Colonic mucosa (tissue), 4 donors: ENCODE measurements at regions not wholly inside any gene's neighbourhood (a gene's known extent, or its start where the extent isn't known, plus 50 kb on each side); places are given as distances from the start of the nearest gene placed in this dataset.
A peak's percentile ranks its signal among the peaks of the same experiment; 100 is the strongest.

Experiments
- DNase-seq: peaks from one replicate; pipeline ENCODE4 v3.0.0-alpha.2; 2020
- H3K27ac ChIP-seq: fragments of 200-600 bp; one replicate; pipeline ENCODE4 v1.8.0; 2021
- H3K27me3 ChIP-seq: fragments of 200-600 bp; one replicate; pipeline ENCODE4 v1.8.0; 2021
- H3K36me3 ChIP-seq: fragments of 200-600 bp; one replicate; pipeline ENCODE4 v1.8.0; 2021
- H3K4me1 ChIP-seq: fragments of 200-600 bp; one replicate; pipeline ENCODE4 v1.8.0; 2021; ENCODE audit warnings: mild to moderate bottlenecking
- H3K4me3 ChIP-seq: fragments of 200-600 bp; one replicate; pipeline ENCODE4 v1.8.0; 2021
- H3K9ac ChIP-seq, 2 donors: one replicate each; pipeline ENCODE4 v1.7.0; 2013; ENCODE audit warnings: control low read depth in 2 of 2, low read depth in 2 of 2, low read length in 2 of 2
- H3K9me3 ChIP-seq: fragments of 200-600 bp; one replicate; pipeline ENCODE4 v1.8.0; 2021
- intact Hi-C: fragments of 100-400 bp; cut with DNase I; formaldehyde crosslinking; loops from one replicate; pipeline ENCODE4 v1.14.1; 2022
- TF ChIP-seq, protein P1 (sequence below): fragments of 200-600 bp; IDR thresholded peaks from one replicate; pipeline ENCODE4 v1.8.0; 2022; ENCODE audit warnings: antibody characterized with exemption, mild to moderate bottlenecking
- donor health status: healthy.
- donor health status: DM: no; HTN: no; CAD: no.
- donor health status: DM: no; HTN: no; CAD: no.

DNA sequence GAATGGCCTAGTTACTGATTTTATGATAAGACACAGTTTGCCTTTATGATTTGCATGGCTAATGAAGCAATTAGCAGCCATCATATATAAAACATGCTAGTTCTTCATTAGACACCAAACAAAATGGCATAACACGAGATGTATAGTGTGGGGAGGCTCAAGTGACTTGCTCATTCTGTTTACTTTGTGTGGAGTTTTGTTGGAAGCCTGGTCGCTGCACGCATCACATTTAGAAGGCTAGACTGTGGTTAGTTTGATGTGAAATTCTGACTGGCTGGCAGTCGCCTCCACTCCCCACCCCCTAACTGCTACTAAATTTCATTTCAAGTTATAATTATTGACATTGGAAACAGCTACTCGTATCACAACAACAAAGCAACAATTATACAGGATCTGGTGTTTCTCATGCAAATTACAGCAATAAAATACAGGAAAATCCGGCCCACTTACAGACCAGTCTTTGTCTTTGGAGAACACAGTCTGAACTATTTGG is 356.1 kb downstream of the LMO4 start:
- Histone ChIP-seq H3K27me3 (no peaks in the 10 kb centered on the region), H3K4me3 (peak overlapping the region; percentile 28), H3K36me3 (no peaks in the 10 kb centered on the region), H3K9ac (peak overlapping the region; percentile 58 to 74), H3K27ac (peak overlapping the region; percentile 19), H3K9me3 (no peaks in the 10 kb centered on the region), H3K4me1 (peaks cover 11% of the 10 kb centered on the region)
- no peak for DNase-seq
- TF ChIP-seq, protein P1, sequence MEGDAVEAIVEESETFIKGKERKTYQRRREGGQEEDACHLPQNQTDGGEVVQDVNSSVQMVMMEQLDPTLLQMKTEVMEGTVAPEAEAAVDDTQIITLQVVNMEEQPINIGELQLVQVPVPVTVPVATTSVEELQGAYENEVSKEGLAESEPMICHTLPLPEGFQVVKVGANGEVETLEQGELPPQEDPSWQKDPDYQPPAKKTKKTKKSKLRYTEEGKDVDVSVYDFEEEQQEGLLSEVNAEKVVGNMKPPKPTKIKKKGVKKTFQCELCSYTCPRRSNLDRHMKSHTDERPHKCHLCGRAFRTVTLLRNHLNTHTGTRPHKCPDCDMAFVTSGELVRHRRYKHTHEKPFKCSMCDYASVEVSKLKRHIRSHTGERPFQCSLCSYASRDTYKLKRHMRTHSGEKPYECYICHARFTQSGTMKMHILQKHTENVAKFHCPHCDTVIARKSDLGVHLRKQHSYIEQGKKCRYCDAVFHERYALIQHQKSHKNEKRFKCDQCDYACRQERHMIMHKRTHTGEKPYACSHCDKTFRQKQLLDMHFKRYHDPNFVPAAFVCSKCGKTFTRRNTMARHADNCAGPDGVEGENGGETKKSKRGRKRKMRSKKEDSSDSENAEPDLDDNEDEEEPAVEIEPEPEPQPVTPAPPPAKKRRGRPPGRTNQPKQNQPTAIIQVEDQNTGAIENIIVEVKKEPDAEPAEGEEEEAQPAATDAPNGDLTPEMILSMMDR, result no peak
- intact Hi-C loops, result loop anchor here (10.0 kb wide), 1 partner anchor 350 kb away; no protein-coding TSS in a partner anchor

DNA sequence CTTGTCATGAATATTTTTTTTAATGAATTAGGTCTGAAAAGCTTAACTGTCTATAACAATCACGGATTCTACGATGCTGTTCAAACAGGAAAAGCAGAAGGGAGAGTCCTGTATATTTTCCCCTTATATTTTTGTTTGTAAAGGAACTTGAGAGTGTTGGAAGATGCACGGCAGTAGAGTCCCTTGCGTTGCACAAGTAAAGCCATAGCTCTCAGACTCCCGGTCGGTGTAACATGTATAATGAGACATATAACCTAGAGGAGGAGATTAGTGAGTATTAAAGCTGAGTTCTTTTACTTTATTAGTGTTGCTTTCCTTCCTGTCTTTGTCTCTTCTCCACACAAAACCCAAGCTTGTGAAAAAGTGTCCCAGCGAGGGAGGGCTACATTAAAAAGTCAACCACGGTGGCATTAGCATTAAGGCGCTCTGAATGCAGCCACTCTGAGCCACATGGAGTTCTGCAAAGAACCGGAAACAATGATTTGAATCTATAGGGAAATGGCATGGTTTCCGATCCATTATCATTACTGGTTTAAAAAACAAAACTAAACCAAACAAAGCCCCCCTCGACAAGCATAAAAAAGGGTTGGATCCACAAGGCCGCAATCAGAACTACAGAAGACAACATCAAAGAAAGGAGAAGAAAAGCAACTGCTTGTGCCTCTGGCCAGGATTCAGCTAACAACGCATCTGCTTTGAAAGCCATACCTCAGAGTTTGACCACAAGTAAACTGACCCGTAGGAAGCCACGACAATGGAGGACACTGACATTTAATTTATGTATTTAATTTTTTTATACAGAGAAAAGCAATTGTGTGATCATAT is 356.8 kb downstream of the LMO4 start:
- TF ChIP-seq, protein P1, result no peak
- no peak for DNase-seq
- Histone ChIP-seq H3K4me3 (no peak overlapping the region), H3K27me3 (no peaks in the 10 kb centered on the region), H3K36me3 (no peaks in the 10 kb centered on the region), H3K9me3 (no peaks in the 10 kb centered on the region), H3K4me1 (peaks cover 11% of the 10 kb centered on the region), H3K9ac (no peak overlapping the region), H3K27ac (no peak overlapping the region)
- intact Hi-C loops, result loop anchor here (10.0 kb wide), 1 partner anchor 351 kb away; no protein-coding TSS in a partner anchor

DNA sequence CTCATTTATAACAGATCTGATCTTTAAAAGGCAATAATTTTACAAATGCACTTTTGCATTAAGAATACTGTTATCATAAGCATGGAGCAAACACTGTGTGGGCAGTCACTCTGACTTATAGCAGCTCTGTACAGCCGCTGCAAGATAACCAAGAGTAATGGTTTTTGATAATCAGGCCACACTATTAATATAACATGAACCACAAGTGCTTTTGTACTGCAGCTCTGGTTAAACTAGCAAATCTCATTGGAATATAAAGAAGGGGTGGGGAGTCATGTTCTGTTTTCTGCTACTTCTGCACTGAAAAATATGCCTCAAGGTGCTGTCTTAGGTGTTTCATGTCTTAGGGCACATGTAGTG is 357.4 kb downstream of the LMO4 start:
- Histone ChIP-seq H3K27ac (no peak overlapping the region), H3K4me1 (peaks cover 11% of the 10 kb centered on the region), H3K36me3 (no peaks in the 10 kb centered on the region), H3K9me3 (no peaks in the 10 kb centered on the region), H3K27me3 (no peaks in the 10 kb centered on the region), H3K9ac (no peak overlapping the region), H3K4me3 (no peak overlapping the region)
- intact Hi-C loops, result loop anchor here (10.0 kb wide), 1 partner anchor 351 kb away; no protein-coding TSS in a partner anchor
- no peak for DNase-seq
- TF ChIP-seq, protein P1, result no peak

DNA sequence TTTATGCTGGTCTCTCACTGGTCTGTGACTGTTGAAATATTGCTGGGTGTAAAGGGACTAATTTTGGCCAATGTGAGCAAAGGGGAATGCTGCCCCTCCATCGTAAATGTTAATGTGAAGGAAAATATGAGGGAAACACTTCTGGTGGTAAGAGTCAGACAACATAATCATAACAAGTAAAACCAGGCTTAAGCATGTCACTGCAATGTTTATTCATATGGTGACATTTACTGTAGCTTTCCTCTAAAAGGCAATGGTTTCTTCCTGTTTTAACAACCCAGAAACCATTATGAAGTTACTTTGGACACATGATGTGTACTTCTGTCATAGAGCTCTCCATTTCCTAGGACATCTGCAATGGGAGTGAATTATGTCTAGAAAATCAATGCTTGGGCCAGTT is 358.0 kb downstream of the LMO4 start:
- DNase-seq, result no peak
- no peak overlapping the region for H3K27ac ChIP-seq
- no peaks in the 10 kb centered on the region for H3K27me3 ChIP-seq
- no peak overlapping the region for H3K9ac ChIP-seq
- H3K9me3 ChIP-seq, result no peaks in the 10 kb centered on the region
- intact Hi-C loops, result loop anchor here (10.0 kb wide), 1 partner anchor 352 kb away; no protein-coding TSS in a partner anchor
- no peak overlapping the region for H3K4me3 ChIP-seq
- TF ChIP-seq, protein P1, result no peak
- peaks cover 11% of the 10 kb centered on the region for H3K4me1 ChIP-seq
- H3K36me3 ChIP-seq, result no peaks in the 10 kb centered on the region

DNA sequence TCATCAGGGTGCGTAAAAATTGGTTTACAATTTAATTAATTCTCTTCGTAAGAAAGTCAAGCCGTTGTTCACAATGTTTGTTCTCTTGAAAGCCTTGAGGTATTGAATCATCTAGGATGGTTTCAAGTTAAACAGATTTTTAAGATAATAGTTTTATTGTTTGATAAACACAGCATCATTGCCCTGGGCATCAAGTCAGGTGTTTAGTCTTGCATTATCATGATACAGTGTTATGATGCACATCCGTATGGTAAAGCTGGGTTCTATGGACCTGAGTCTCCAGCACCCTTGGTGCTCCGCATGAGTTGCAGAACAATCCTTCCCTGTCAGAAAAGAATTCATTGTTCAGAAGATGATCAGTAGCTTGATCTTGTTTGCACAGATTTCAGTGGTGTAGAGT is 359.5 kb downstream of the LMO4 start:
- Histone ChIP-seq H3K9me3 (no peaks in the 10 kb centered on the region), H3K4me1 (peaks cover 11% of the 10 kb centered on the region), H3K27me3 (no peaks in the 10 kb centered on the region), H3K36me3 (no peaks in the 10 kb centered on the region), H3K27ac (no peak overlapping the region), H3K4me3 (no peak overlapping the region), H3K9ac (no peak overlapping the region)
- intact Hi-C loops, result loop anchor here (10.0 kb wide), 1 partner anchor 353 kb away; no protein-coding TSS in a partner anchor
- DNase-seq, result no peak
- TF ChIP-seq, protein P1, result no peak
